GM10266 (cell line): ENCODE measurements at regions not wholly inside any gene's neighbourhood (a gene's known extent, or its start where the extent isn't known, plus 50 kb on each side); places are given as distances from the start of the nearest gene placed in this dataset.

Experiments used
- DNase-seq: peaks from one replicate; pipeline ENCODE4 v3.0.0; 2012; ENCODE audit errors: extremely low spot score
- TF ChIP-seq, protein P1 (sequence below): IDR thresholded peaks from 2 replicates; pipeline ENCODE4 v1.5.1; 2012; ENCODE audit warnings: mild to moderate bottlenecking, low read depth; ENCODE audit not compliant: control insufficient read depth, insufficient read depth; ENCODE audit errors: missing control alignments

DNA sequence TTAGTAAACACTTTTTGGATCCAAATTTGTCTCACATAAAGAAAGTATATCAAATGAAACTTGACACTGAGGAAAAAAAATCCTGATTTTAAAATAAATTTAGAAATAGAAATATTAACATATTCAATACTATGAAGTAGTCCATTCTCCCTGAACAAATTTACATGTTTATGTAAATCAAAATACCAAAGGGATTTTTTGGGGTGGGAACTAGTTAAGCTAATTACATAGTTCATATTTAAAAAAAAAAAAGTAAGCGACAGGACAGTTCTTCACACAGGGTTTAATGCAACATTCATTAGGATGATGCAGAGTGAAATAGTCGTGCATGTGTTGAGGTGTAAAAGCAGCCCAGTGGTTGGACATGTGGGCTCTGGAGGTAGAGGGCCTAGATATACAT, 433.5 kb upstream of the B3GALT2 start:
- TF ChIP-seq, protein P1, sequence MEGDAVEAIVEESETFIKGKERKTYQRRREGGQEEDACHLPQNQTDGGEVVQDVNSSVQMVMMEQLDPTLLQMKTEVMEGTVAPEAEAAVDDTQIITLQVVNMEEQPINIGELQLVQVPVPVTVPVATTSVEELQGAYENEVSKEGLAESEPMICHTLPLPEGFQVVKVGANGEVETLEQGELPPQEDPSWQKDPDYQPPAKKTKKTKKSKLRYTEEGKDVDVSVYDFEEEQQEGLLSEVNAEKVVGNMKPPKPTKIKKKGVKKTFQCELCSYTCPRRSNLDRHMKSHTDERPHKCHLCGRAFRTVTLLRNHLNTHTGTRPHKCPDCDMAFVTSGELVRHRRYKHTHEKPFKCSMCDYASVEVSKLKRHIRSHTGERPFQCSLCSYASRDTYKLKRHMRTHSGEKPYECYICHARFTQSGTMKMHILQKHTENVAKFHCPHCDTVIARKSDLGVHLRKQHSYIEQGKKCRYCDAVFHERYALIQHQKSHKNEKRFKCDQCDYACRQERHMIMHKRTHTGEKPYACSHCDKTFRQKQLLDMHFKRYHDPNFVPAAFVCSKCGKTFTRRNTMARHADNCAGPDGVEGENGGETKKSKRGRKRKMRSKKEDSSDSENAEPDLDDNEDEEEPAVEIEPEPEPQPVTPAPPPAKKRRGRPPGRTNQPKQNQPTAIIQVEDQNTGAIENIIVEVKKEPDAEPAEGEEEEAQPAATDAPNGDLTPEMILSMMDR = no peak
- no peak for DNase-seq

DNA sequence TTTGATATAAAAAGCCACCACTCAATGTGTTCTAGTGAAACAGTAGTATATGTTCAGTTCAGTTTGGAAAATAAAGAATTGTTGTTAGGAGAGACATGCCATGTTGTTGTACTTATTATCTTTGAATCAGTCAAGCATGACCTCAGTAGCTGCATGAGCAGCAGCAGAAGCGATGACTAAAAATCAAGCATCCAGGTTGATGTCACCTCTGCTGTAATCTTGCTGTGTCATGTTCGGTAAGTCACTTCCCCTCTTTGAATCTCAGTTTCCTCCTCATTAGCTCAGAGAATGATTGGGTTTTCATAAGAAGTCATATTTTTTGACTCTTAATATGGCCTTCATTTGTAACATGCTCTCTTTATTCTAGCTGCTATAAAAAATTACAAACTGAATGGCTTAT, 428.4 kb upstream of the B3GALT2 start:
- TF ChIP-seq, protein P1 = no peak
- DNase-seq = no peak

DNA sequence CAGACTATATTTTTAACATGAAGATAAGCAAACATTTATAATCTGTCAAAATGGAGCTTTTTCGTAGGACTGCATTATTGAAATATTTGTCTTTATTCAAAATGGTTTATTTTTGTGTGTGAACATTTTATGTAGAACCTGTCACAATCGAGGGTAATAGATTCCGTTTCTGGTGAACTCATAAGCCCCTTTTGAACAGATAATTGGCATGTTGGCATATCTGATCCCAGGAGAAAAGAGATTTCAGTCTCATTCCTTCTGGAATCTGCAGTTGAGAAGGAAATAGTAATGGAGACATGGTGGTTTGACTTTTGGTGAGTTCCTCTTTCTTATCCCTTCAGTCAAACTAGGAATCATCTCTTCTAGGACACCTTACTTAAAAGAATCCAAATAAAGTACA, 427.9 kb upstream of the B3GALT2 start:
- DNase-seq = no peak
- TF ChIP-seq, protein P1 = no peak

DNA sequence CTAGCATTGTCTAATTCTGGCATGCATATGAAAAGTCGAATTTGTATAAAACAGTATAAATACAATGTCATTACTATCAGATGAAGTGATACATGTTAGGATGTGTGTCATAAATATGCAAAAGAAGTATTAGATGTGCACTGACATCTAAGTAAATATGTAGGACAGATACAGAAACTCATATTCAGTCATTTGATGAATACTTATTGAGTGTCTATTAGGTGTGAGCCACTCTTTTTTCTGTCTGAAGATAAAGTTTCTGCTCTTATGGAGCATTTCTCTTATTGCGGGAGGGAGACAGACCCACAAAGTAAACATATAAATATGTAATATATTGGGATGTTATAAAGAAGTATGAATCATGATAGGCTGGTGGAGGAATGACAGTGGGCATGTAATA, 426.6 kb upstream of the B3GALT2 start:
- DNase-seq = no peak

DNA sequence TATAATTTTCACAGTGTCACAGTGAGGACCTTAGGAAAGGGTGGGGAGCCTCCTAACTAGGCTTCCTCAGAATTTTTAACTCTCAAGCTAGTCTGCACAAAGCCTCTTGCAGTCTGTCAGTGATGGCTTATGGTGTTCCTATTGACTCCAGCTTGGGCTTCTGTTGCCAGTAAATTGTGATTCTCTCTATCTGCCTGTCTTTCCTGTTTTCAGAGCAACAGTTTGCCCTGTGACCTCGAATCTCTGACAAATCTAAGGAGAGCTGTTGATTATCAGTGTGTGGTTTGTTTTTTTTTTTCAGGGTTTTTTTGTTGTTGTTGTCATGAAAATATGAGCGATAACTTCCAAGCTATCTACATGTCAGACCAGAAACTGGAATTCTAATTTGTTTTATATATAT, 423.2 kb upstream of the B3GALT2 start:
- no peak for DNase-seq
- TF ChIP-seq, protein P1 = no peak

More for the DNA sequence above, 426.6 kb upstream of the B3GALT2 start:
- TF ChIP-seq, protein P1 = no peak

DNA sequence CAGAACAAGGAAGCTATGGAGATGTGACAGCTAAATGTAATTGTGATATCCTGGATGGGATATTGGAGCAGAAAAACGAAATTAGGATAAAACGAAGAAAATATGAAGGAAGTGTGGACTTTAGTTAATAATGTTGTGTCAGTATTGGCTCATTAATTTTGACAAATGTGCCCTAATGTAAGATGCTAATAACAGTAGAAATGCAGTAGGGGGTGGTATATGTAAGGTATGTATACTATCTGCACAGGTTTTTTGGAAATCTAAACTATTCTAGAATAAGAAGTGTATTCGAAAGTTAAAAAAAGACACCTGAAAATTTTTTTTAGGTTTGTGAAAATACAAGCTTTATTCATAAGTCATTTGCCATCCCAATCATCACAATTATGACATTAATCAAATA, 421.4 kb upstream of the B3GALT2 start:
- TF ChIP-seq, protein P1 = no peak
- DNase-seq = no peak

DNA sequence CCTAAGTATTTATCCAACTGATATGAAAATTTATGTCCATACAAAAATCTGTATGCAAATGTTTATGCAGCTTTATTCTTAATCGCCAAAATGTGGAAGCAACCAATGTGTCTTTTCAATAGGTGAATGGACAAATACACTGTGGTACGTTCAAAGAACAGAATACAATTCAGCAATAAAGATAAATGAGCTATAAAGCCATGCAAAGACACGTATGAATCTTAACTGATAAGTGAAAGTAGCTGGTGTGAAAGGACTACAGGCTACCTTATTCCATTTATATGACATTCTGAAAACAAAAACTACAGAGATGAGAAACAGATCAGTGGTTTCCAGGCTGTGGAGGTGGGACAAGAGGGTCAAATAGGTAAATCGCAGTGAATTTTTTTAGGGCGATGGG, 419.6 kb upstream of the B3GALT2 start:
- TF ChIP-seq, protein P1 = no peak
- DNase-seq = no peak
